ENCODE measurements at regions not wholly inside any gene's neighbourhood (a gene's known extent, or its start where the extent isn't known, plus 50 kb on each side); places are given as distances from the start of the nearest gene placed in this dataset.

DNA sequence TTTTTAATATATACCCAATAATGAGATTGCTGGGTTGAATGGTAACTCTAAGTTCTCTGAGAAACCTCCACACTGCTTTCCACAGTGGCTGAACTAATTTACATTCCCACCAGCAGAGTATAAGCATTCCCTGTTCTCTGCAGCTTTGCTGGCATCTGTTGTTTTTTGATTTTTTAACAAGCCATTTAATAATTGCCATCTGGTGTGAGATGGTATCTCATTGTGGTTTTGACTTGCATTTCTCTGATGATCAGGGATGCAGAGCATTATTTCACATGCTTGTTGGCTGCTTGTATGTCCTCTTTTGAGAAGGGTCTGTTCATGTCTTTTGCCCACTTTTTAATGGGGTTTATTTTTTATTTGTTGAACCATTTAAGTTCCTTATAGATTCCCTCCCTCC is 75.0 kb upstream of the EPHB3 start:
- no peaks in the 10 kb centered on the region for H3K4me1 ChIP-seq (ENCODE audit: low read length)
- no peaks in the 10 kb centered on the region for H3K36me3 ChIP-seq (replicated peaks; ENCODE audit: insufficient read depth, low read length)
- H3K27me3 ChIP-seq (replicated peaks; ENCODE audit: insufficient read depth, low read length), result no peaks in the 10 kb centered on the region
- no peaks in the 10 kb centered on the region for H3K79me2 ChIP-seq (ENCODE audit: low read length)
- H3K9me2 ChIP-seq (replicated peaks; ENCODE audit: insufficient read depth, low read length), result no peaks in the 10 kb centered on the region
- no peak overlapping the region for H3K4me2 ChIP-seq (ENCODE audit: low read depth, low read length)
- H3K9ac ChIP-seq (ENCODE audit: low read length), result no peak overlapping the region
- H2AFZ ChIP-seq (ENCODE audit: low read length), result no peak overlapping the region
- TF ChIP-seq, protein P1, sequence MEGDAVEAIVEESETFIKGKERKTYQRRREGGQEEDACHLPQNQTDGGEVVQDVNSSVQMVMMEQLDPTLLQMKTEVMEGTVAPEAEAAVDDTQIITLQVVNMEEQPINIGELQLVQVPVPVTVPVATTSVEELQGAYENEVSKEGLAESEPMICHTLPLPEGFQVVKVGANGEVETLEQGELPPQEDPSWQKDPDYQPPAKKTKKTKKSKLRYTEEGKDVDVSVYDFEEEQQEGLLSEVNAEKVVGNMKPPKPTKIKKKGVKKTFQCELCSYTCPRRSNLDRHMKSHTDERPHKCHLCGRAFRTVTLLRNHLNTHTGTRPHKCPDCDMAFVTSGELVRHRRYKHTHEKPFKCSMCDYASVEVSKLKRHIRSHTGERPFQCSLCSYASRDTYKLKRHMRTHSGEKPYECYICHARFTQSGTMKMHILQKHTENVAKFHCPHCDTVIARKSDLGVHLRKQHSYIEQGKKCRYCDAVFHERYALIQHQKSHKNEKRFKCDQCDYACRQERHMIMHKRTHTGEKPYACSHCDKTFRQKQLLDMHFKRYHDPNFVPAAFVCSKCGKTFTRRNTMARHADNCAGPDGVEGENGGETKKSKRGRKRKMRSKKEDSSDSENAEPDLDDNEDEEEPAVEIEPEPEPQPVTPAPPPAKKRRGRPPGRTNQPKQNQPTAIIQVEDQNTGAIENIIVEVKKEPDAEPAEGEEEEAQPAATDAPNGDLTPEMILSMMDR (IDR thresholded peaks at IDR 0.05; ENCODE audit: low read length), result no peak
- TF ChIP-seq EZH2phosphoT487 (IDR thresholded peaks at IDR 0.05; ENCODE audit: low read length) (no peak), EZH2 (optimal IDR thresholded peaks at IDR 0.05; ENCODE audit: low read depth, low read length) (no peak)
- DNase-seq, result no peak
- no peaks in the 10 kb centered on the region for H4K20me1 ChIP-seq (ENCODE audit: insufficient read depth, low read length)
- no peaks in the 10 kb centered on the region for H3F3A ChIP-seq (ENCODE audit: insufficient read depth, low read length)
- no peaks in the 10 kb centered on the region for H3K9me3 ChIP-seq (replicated peaks; ENCODE audit: insufficient read depth, low read length)
- no peak overlapping the region for H3K4me3 ChIP-seq (ENCODE audit: low read length)
- H3K27ac ChIP-seq (ENCODE audit: low read length), result no peak overlapping the region

DNA sequence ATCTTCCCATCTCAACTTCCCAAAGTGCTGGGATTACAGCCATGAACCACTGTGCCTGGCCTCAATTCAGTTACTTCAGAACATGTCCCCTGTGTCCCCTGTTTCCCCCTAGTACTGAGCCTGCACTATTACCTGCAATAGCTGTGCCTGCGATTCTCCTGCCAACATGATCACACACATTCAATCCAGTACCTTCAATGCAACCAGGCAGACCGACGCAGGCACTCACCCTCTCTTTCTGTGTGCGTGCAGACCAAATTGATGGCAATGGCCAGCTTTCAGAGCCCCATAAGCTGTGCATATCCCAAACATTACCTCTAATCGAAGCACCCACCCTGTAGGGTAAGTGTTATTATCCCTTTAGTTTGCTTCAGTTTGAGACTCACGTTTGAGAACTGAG is 73.0 kb upstream of the EPHB3 start:
- Histone ChIP-seq H2AFZ (ENCODE audit: low read length) (no peak overlapping the region), H3K27ac (ENCODE audit: low read length) (no peak overlapping the region), H3K9me3 (replicated peaks; ENCODE audit: insufficient read depth, low read length) (no peaks in the 10 kb centered on the region), H3K9ac (ENCODE audit: low read length) (no peak overlapping the region), H3K4me2 (ENCODE audit: low read depth, low read length) (no peak overlapping the region), H3K4me3 (ENCODE audit: low read length) (no peak overlapping the region), H3K27me3 (replicated peaks; ENCODE audit: insufficient read depth, low read length) (peaks cover 5% of the 10 kb centered on the region; the same call in 1 of the 2 replicates), H3K9me2 (replicated peaks; ENCODE audit: insufficient read depth, low read length) (no peaks in the 10 kb centered on the region), H4K20me1 (ENCODE audit: insufficient read depth, low read length) (no peaks in the 10 kb centered on the region), H3K79me2 (ENCODE audit: low read length) (no peaks in the 10 kb centered on the region), H3F3A (ENCODE audit: insufficient read depth, low read length) (no peaks in the 10 kb centered on the region), H3K36me3 (replicated peaks; ENCODE audit: insufficient read depth, low read length) (no peaks in the 10 kb centered on the region), H3K4me1 (ENCODE audit: low read length) (no peaks in the 10 kb centered on the region)
- no peak for DNase-seq
- no peak for TF ChIP-seq EZH2 (optimal IDR thresholded peaks at IDR 0.05; ENCODE audit: low read depth, low read length)
- no peak for TF ChIP-seq EZH2phosphoT487 (IDR thresholded peaks at IDR 0.05; ENCODE audit: low read length)
- TF ChIP-seq, protein P1 (IDR thresholded peaks at IDR 0.05; ENCODE audit: low read length), result no peak

DNA sequence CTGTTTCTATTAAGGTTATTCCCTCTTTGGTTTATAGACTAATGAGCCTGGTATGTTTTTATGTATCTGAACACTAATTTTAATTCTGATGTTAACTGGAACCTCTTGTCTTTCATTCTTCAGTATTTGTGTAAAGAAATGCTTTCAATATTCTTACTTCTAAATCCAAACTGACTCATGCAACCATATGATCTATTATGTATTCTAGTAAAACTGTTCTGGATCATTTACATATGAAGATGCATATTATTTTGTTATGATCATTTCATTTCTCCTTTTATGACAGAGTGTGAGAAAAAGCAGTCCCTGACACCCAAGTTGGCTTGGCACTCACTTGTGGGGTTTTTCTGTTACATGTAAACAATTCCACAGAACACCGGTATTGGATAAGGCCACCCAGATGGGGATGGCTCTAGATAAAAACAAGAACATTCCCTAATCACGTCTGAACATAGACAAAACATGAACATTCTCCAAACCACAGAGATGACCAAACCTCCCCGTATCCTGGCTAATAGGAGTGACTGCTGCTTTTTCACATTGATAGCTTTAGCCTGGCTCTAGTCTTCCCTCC is 72.2 kb upstream of the EPHB3 start:
- TF ChIP-seq EZH2phosphoT487 (IDR thresholded peaks at IDR 0.05; ENCODE audit: low read length) (no peak), EZH2 (optimal IDR thresholded peaks at IDR 0.05; ENCODE audit: low read depth, low read length) (no peak)
- TF ChIP-seq, protein P1 (IDR thresholded peaks at IDR 0.05; ENCODE audit: low read length), result no peak
- Histone ChIP-seq H3F3A (ENCODE audit: insufficient read depth, low read length) (no peaks in the 10 kb centered on the region), H3K9me3 (replicated peaks; ENCODE audit: insufficient read depth, low read length) (no peaks in the 10 kb centered on the region), H3K79me2 (ENCODE audit: low read length) (no peaks in the 10 kb centered on the region), H3K4me3 (ENCODE audit: low read length) (no peak overlapping the region), H3K27ac (ENCODE audit: low read length) (no peak overlapping the region), H3K9ac (ENCODE audit: low read length) (no peak overlapping the region), H4K20me1 (ENCODE audit: insufficient read depth, low read length) (no peaks in the 10 kb centered on the region), H3K4me2 (ENCODE audit: low read depth, low read length) (no peak overlapping the region), H3K9me2 (replicated peaks; ENCODE audit: insufficient read depth, low read length) (no peaks in the 10 kb centered on the region), H3K27me3 (replicated peaks; ENCODE audit: insufficient read depth, low read length) (peaks cover 5% of the 10 kb centered on the region; the same call in 1 of the 2 replicates), H3K36me3 (replicated peaks; ENCODE audit: insufficient read depth, low read length) (no peaks in the 10 kb centered on the region), H3K4me1 (ENCODE audit: low read length) (no peaks in the 10 kb centered on the region), H2AFZ (ENCODE audit: low read length) (no peak overlapping the region)
- DNase-seq, result no peak

Measured in MM.1S (cell line).